ENCODE measurements at regions not wholly inside any gene's neighbourhood (a gene's known extent, or its start where the extent isn't known, plus 50 kb on each side); places are given as distances from the start of the nearest gene placed in this dataset.

DNA sequence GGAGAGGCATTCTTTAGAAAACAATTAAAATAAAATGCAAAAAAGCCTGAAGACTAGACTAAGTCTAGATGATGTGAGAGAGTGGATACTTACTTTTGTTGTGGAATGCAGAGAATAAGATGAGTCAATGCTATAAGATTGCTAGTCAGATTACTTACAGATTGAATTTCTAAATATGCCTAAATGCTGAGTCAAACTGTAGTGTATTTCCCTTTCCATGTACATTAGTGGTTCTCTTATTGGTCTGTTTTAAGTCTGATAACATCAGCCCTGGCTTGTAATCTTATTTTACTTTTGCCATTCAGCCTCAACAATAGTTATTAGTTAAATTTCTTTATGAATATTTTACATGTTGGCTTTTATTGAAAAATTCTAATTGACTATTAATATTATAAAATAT lies 702.7 kb downstream of the SOCS6 start:
- Histone ChIP-seq H3K36me3 (no peaks in the 10 kb centered on the region), H3K9me3 (no peaks in the 10 kb centered on the region), H3K4me1 (no peaks in the 10 kb centered on the region), H3K27ac (no peak overlapping the region), H3K27me3 (no peaks in the 10 kb centered on the region), H3K4me3 (no peak overlapping the region)
- intact Hi-C loops (cut with DNase I): no loop called here
- DNase-seq (ENCODE audit: extremely low spot score in 2 of 2): no peak
- TF ChIP-seq POLR2A (IDR thresholded peaks at IDR 0.05) (no peak), POLR2AphosphoS5 (IDR thresholded peaks at IDR 0.05; ENCODE audit: insufficient read depth in 1 of 2, low read depth in 1 of 2) (no peak)
- TF ChIP-seq, protein P1, sequence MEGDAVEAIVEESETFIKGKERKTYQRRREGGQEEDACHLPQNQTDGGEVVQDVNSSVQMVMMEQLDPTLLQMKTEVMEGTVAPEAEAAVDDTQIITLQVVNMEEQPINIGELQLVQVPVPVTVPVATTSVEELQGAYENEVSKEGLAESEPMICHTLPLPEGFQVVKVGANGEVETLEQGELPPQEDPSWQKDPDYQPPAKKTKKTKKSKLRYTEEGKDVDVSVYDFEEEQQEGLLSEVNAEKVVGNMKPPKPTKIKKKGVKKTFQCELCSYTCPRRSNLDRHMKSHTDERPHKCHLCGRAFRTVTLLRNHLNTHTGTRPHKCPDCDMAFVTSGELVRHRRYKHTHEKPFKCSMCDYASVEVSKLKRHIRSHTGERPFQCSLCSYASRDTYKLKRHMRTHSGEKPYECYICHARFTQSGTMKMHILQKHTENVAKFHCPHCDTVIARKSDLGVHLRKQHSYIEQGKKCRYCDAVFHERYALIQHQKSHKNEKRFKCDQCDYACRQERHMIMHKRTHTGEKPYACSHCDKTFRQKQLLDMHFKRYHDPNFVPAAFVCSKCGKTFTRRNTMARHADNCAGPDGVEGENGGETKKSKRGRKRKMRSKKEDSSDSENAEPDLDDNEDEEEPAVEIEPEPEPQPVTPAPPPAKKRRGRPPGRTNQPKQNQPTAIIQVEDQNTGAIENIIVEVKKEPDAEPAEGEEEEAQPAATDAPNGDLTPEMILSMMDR (IDR thresholded peaks at IDR 0.05): no peak

- intact Hi-C loops (cut with DNase I): no loop called here
- DNase-seq (ENCODE audit: extremely low spot score in 2 of 2): no peak
- H3K27ac ChIP-seq: no peak overlapping the region
- no peaks in the 10 kb centered on the region for H3K4me1 ChIP-seq
- no peak overlapping the region for H3K4me3 ChIP-seq
- no peaks in the 10 kb centered on the region for H3K27me3 ChIP-seq
- TF ChIP-seq, protein P1 (IDR thresholded peaks at IDR 0.05): no peak
- TF ChIP-seq POLR2A (IDR thresholded peaks at IDR 0.05) (no peak), POLR2AphosphoS5 (IDR thresholded peaks at IDR 0.05; ENCODE audit: insufficient read depth in 1 of 2, low read depth in 1 of 2) (no peak)
- H3K36me3 ChIP-seq: no peaks in the 10 kb centered on the region
- H3K9me3 ChIP-seq: no peaks in the 10 kb centered on the region
Observed at GRCh38 chr18:70985948-70986347, 697.1 kb downstream of the SOCS6 start.

DNA sequence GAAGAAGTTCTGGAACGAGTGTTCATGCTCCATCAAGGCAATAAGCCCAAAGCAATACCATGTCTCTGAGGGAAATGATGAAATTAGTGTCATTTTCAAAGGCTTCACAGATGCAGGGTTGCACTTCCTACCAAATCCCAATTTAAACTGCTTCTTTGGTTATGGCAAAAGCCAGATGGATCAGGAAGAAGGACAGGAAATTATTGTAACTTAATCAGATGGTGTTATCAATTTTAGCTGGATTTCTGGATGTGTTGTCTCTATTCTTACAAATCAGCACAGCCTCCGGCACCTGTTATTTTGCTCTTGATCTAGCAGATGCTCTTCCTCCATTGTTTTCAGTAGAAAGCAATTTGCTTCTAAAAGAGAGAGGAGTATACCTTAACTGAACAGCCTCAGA lies 693.4 kb downstream of the SOCS6 start:
- H3K27ac ChIP-seq: no peak overlapping the region
- H3K4me1 ChIP-seq: no peaks in the 10 kb centered on the region
- no peaks in the 10 kb centered on the region for H3K9me3 ChIP-seq
- DNase-seq (ENCODE audit: extremely low spot score in 2 of 2): no peak
- no peaks in the 10 kb centered on the region for H3K27me3 ChIP-seq
- TF ChIP-seq POLR2AphosphoS5 (IDR thresholded peaks at IDR 0.05; ENCODE audit: insufficient read depth in 1 of 2, low read depth in 1 of 2) (no peak), POLR2A (IDR thresholded peaks at IDR 0.05) (no peak)
- TF ChIP-seq, protein P1 (IDR thresholded peaks at IDR 0.05): no peak
- intact Hi-C loops (cut with DNase I): no loop called here
- no peaks in the 10 kb centered on the region for H3K36me3 ChIP-seq
- H3K4me3 ChIP-seq: no peak overlapping the region

DNA sequence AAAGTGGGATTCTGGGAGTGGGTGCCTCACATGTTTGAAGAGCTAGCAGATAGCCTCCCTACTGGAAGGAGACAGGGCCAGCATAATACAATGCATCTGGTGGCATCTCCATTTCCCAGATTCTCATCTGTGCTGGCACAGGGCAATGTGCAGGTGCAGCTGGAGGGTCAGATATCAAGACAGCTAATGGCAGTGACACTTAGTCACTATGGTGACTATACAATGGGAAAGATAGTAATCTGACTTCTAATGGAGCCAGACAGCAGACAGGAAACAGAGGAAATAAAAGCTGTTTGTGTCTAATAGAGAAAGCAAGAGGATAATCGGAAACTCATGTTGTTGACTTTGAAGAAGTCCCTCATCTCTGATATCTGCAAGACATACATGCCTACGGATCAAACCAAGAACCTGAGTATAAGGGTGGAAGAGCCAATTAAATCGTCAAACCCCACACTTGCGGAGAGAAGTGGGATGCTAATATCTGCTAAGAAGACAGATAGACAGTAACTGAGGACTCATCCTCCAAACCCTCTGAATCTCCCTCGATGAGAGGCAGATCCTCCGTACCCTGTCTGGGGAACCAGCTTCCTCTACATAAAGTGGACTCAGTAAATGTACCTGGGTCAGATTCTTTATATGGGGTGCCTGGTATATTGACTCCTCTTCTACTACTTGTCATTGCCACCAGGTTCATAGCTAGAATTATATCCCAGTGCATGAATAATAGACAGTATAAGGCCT lies 692.7 kb downstream of the SOCS6 start:
- Histone ChIP-seq H3K4me1 (no peaks in the 10 kb centered on the region), H3K27ac (no peak overlapping the region), H3K36me3 (no peaks in the 10 kb centered on the region), H3K9me3 (no peaks in the 10 kb centered on the region), H3K4me3 (no peak overlapping the region), H3K27me3 (no peaks in the 10 kb centered on the region)
- intact Hi-C loops (cut with DNase I): no loop called here
- DNase-seq (ENCODE audit: extremely low spot score in 2 of 2): no peak
- TF ChIP-seq POLR2A (IDR thresholded peaks at IDR 0.05): no peak
- TF ChIP-seq POLR2AphosphoS5 (IDR thresholded peaks at IDR 0.05; ENCODE audit: insufficient read depth in 1 of 2, low read depth in 1 of 2): no peak
- TF ChIP-seq, protein P1 (IDR thresholded peaks at IDR 0.05): no peak

- no peaks in the 10 kb centered on the region for H3K36me3 ChIP-seq
- intact Hi-C loops (cut with DNase I): no loop called here
Observed at GRCh38 chr18:70973626-70974025, 684.8 kb downstream of the SOCS6 start.

More at GRCh38 chr18:70973626-70974025, 684.8 kb downstream of the SOCS6 start:
- Histone ChIP-seq H3K9me3 (no peaks in the 10 kb centered on the region), H3K4me1 (no peaks in the 10 kb centered on the region), H3K27ac (no peak overlapping the region), H3K27me3 (no peaks in the 10 kb centered on the region), H3K4me3 (no peak overlapping the region)
- TF ChIP-seq POLR2AphosphoS5 (IDR thresholded peaks at IDR 0.05; ENCODE audit: insufficient read depth in 1 of 2, low read depth in 1 of 2) (no peak), POLR2A (IDR thresholded peaks at IDR 0.05) (no peak)
- TF ChIP-seq, protein P1 (IDR thresholded peaks at IDR 0.05): no peak
- DNase-seq (ENCODE audit: extremely low spot score in 2 of 2): no peak
